T-helper 2 cell treated with Interferon-gamma antibody and Interleukin-4, amounts not matched to agents 100 ng/mL and 5 ng/mL, for 36 hours (primary cell): ENCODE measurements at regions not wholly inside any gene's neighbourhood (a gene's known extent, or its start where the extent isn't known, plus 50 kb on each side); places are given as distances from the start of the nearest gene placed in this dataset.
"Not testable (repeated sequence)": the region's sequence is repeated elsewhere in the genome, so short reads cannot be mapped to it uniquely, and the experiment has no call there.

ENCODE experiments used
- intact Hi-C: fragments of 100-400 bp; cut with micrococcal nuclease; formaldehyde crosslinking; loops from one replicate; pipeline ENCODE4 v1.15.1; 2023

GRCh38 chr22:48412931-48413330 is 1414.7 kb downstream of the BRD1 start:
- intact Hi-C loops = not testable (repeated sequence)

- intact Hi-C loops = no loop called here
Measured at GRCh38 chr22:48410536-48410935, 1417.1 kb downstream of the BRD1 start.

- intact Hi-C loops = no loop called here
Measured at GRCh38 chr22:48407256-48407955, 1420.3 kb downstream of the BRD1 start.

- intact Hi-C loops = no loop called here
Measured at GRCh38 chr22:48406161-48406560, 1421.5 kb downstream of the BRD1 start.

GRCh38 chr22:48405741-48406140 is 1421.9 kb downstream of the BRD1 start:
- intact Hi-C loops = no loop called here

- intact Hi-C loops = no loop called here
Measured at GRCh38 chr22:48404801-48405447, 1422.7 kb downstream of the BRD1 start.

- intact Hi-C loops = no loop called here
Measured at GRCh38 chr22:48403521-48404403, 1423.9 kb downstream of the BRD1 start.

- intact Hi-C loops = no loop called here
Measured at GRCh38 chr22:48402591-48403031, 1425.1 kb downstream of the BRD1 start.

- intact Hi-C loops = not testable (repeated sequence)
Measured at GRCh38 chr22:48401523-48401922, 1426.2 kb downstream of the BRD1 start.

GRCh38 chr22:48398181-48398905 is 1429.3 kb downstream of the BRD1 start:
- intact Hi-C loops = no loop called here

GRCh38 chr22:48397531-48398180 is 1430.0 kb downstream of the BRD1 start:
- intact Hi-C loops = no loop called here

- intact Hi-C loops = no loop called here
Measured at GRCh38 chr22:48396785-48397530, 1430.7 kb downstream of the BRD1 start.

GRCh38 chr22:48396091-48396784 is 1431.4 kb downstream of the BRD1 start:
- intact Hi-C loops = no loop called here

- intact Hi-C loops = no loop called here
Measured at GRCh38 chr22:48395201-48395600, 1432.5 kb downstream of the BRD1 start.

GRCh38 chr22:48394787-48395186 is 1432.9 kb downstream of the BRD1 start:
- intact Hi-C loops = no loop called here

GRCh38 chr22:48393885-48394284 is 1433.8 kb downstream of the BRD1 start:
- intact Hi-C loops = no loop called here

GRCh38 chr22:48393041-48393370 is 1434.7 kb downstream of the BRD1 start:
- intact Hi-C loops = no loop called here

- intact Hi-C loops = no loop called here
Measured at GRCh38 chr22:48391820-48392219, 1435.9 kb downstream of the BRD1 start.

GRCh38 chr22:48391171-48391711 is 1436.4 kb downstream of the BRD1 start:
- intact Hi-C loops = no loop called here
